Stimulated activated naive CD4-positive, alpha-beta T cell treated with Interleukin-2 at 50 U/mL for 16 hours (primary cell): ENCODE measurements at regions not wholly inside any gene's neighbourhood (a gene's known extent, or its start where the extent isn't known, plus 50 kb on each side); places are given as distances from the start of the nearest gene placed in this dataset.
"Not testable (repeated sequence)": the region's sequence is repeated elsewhere in the genome, so short reads cannot be mapped to it uniquely, and the experiment has no call there.

Source experiments
- DNase-seq: peaks from one replicate; lab custom pipeline; 2025; lab: John Stamatoyannopoulos, UW

- DNase-seq: not testable (repeated sequence)
Measured at GRCh38 chr1:143778178-143778577, 193.6 kb downstream of the FAM72C start.

GRCh38 chr1:143764831-143765230, 207.0 kb downstream of the FAM72C start:
- not testable (repeated sequence) for DNase-seq

GRCh38 chr1:143760366-143760765, 211.4 kb downstream of the FAM72C start:
- DNase-seq: not testable (repeated sequence)

- DNase-seq: not testable (repeated sequence)
Measured at GRCh38 chr1:143755961-143756360, 215.8 kb downstream of the FAM72C start.

GRCh38 chr1:143748906-143749305, 222.9 kb downstream of the FAM72C start:
- DNase-seq: no peak

- DNase-seq: no peak
Measured at GRCh38 chr1:143736562-143736961, 235.2 kb downstream of the FAM72C start.

DNA sequence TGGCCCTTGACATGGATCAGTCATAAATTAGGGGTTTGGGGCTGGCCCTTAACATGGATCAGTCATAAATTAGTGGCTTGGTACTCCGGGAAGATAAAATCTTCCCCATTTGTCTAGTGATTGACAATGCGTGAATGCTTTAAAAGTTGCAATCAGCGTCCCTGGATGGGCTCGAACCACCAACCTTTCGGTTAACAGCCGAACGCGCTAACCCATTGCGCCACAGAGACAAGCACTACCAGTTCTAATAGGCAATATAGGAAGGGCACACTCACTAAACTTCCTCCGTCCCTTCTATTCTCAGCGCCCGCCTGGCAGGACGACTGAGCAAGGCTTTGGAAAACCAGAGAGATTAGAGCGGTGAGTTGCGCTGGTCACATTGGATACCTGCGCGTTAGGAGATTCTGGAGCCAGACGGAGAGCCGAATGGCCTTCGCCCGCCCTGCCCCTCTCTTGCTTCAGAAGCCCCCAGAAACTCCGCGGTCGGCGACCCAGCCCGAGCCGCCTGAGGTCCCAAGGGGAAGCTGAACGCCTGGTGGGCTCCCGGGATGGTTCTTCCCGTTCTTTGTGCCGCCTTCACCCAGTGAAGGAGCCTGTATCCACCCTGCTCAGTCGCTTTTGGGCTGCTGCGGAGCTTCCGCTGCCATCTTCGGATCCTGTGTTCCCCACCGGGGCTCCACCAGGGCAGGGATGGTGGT, 235.9 kb downstream of the FAM72C start:
- DNase-seq: no peak

- not testable (repeated sequence) for DNase-seq
Measured at GRCh38 chr1:143734261-143734660, 237.5 kb downstream of the FAM72C start.

- not testable (repeated sequence) for DNase-seq
Measured at GRCh38 chr1:143730890-143731289, 240.9 kb downstream of the FAM72C start.

- DNase-seq: not testable (repeated sequence)
Measured at GRCh38 chr1:143729449-143730111, 242.2 kb downstream of the FAM72C start.

DNA sequence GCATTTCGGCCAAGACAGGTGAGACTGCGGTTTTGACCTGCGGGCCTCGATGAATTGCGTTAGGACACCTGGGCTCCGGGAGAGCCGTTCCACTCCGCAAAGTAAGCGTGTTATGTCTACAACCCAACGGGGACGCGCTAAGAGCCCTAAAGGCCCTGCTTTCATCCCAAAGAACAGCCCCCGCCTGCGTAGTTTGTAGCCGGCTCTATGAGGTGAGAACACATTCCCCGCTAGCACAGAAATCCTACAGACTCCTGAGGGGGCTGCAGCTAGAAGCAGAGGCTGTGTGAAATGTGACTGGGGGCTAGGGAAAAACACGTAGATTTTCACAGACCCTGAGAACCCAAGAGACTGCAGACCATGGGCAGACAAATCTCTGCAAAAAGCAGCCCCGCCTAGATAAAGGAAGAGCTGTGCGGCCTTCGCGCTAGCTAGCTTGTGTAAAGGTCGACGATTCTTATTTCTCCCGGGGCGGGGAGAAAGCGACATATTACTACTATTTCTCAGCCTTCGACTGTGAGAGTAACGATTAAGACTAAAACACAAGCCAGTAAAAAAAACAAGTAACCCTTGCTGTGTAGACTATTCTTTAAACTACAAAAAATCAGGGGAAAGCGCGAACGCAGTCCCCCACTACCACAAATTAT, 242.9 kb downstream of the FAM72C start:
- not testable (repeated sequence) for DNase-seq

DNA sequence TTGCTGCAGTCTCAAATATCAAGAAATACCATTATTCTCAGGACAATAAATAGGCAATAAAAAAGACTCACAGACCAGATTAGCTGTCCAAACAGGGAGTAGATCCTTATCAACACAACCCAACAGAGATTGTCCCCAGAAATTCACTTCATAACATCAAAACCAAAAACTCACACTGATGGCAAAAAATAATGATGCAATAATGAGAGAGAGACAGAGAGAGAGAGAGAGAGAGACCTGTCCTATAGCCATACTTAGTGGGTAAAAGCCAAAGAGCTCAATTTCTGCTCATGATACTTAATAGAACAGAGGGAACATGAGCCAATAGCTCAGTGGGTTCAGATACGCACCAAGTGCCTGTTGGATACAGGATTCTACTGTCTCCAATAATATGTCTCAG, 244.5 kb downstream of the FAM72C start:
- no peak for DNase-seq

GRCh38 chr1:143721024-143721373, 250.8 kb downstream of the FAM72C start:
- no peak for DNase-seq

- no peak for DNase-seq
Measured at GRCh38 chr1:143720087-143721023, 251.4 kb downstream of the FAM72C start.

- no peak for DNase-seq
Measured at GRCh38 chr1:143718524-143718923, 253.3 kb downstream of the FAM72C start.

- no peak for DNase-seq
Measured at GRCh38 chr1:143718021-143718420, 253.8 kb downstream of the FAM72C start.

- no peak for DNase-seq
Measured at GRCh38 chr1:143717434-143717833, 254.4 kb downstream of the FAM72C start.

DNA sequence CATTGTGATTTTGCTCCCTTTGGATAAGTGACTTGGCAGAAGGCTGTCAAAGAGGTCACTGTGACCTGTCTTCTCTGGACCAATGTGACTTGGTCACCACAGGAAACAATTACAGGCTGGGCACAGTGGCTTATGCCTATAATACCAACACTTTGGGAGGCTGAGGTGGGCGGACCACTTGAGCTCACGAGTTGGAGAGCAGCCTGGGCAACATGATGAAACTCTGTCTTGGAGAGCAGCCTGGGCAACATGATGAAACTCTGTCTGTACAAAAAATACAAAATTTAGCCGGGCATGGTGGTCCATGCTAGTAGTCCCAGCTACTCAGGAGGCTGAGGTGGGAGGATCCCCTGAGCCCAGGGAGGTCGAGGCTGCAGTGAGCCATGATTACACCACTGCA, 256.9 kb downstream of the FAM72C start:
- not testable (repeated sequence) for DNase-seq

- not testable (repeated sequence) for DNase-seq
Measured at GRCh38 chr1:143709606-143710259, 262.1 kb downstream of the FAM72C start.

DNA sequence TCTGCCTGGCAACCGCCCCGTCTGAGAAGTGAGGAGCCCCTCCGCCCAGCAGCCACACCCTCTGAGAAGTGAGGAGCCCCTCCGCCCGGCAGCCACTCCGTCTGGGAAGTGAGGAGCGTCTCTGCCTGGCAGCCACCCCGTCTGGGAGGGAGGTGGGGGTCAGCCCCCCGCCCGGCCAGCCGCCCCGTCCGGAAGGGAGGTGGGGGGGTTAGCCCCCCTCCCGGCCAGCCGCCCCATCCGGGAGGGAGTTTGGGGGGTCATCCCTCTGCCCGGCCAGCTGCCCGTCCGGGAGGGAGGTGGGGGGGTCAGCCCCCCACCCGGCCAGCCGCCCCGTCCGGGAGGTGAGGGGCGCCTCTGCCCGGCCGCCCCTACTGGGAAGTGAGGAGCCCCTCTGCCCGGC, 269.0 kb downstream of the FAM72C start:
- not testable (repeated sequence) for DNase-seq

- no peak for DNase-seq
Measured at GRCh38 chr1:143699731-143700130, 272.1 kb downstream of the FAM72C start.
